Muscle layer of duodenum (tissue), 2 donors: ENCODE measurements at regions not wholly inside any gene's neighbourhood (a gene's known extent, or its start where the extent isn't known, plus 50 kb on each side); places are given as distances from the start of the nearest gene placed in this dataset.

Source experiments
- H3K27ac ChIP-seq: one replicate; pipeline ENCODE4 v1.7.0; 2013; ENCODE audit warnings: mild to moderate bottlenecking, low read length
- H3K27me3 ChIP-seq: one replicate; pipeline ENCODE4 v1.7.0; 2013; ENCODE audit warnings: low read depth, mild to moderate bottlenecking, control low read depth, low read length
- H3K36me3 ChIP-seq, 2 donors: one replicate each; pipeline ENCODE4 v1.7.0; 2013; ENCODE audit warnings: low read length in 2 of 2, control low read depth in 1 of 2, mild to moderate bottlenecking in 1 of 2; ENCODE audit not compliant: insufficient read depth in 2 of 2, control insufficient read depth in 1 of 2
- H3K4me1 ChIP-seq, 2 donors: one replicate each; pipeline ENCODE4 v1.7.0; 2013; ENCODE audit warnings: low read length in 2 of 2, mild to moderate bottlenecking in 2 of 2, control low read depth in 1 of 2, moderate library complexity in 1 of 2; ENCODE audit not compliant: insufficient read depth in 2 of 2, control insufficient read depth in 1 of 2
- H3K4me3 ChIP-seq, 2 donors: one replicate each; pipeline ENCODE4 v1.7.0; 2013; ENCODE audit warnings: low read length in 2 of 2, low read depth in 1 of 2, mild to moderate bottlenecking in 1 of 2
- H3K9me3 ChIP-seq, 2 donors: one replicate each; pipeline ENCODE4 v1.7.0; 2013; ENCODE audit warnings: low read length in 2 of 2, control low read depth in 1 of 2, mild to moderate bottlenecking in 1 of 2; ENCODE audit not compliant: control insufficient read depth in 1 of 2
- donor health status: healthy.

DNA sequence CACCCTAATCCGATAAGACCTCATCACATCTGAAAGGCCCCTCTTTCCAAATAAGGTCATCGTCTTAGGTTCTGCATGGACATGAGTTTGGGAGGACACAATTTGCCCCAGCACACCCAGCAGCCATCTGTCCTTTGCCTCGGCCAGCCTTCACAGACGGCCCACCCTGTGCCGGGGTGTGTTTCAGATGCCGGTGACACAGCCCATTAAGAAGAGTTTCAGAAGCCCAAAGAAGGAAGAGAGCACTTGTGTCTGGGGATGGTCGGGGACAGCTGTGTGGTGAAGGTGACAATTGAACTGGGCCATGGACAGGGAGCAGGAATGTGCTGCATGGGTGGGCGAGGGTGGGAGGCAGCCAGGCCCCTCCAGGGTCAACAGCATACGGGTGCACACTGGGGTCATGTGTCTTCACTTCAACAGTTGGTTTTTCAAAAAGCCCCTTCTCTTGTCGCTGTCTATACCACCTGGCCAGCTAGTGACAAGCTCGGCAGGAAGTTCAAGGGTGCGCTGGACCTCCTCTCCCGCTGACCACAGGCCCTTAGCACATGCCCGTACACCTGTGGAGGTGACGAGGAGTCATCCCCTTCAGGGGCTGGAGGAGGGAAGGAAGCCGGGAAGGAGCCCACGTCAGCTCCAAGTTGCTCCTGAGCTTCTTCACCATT lies 183.1 kb downstream of the C16orf95 start:
- Histone ChIP-seq H3K27me3 (no peaks in the 10 kb centered on the region), H3K4me1 (no peaks in the 10 kb centered on the region), H3K9me3 (peaks cover 0 to 22% of the 10 kb centered on the region in 2 donors), H3K36me3 (no peaks in the 10 kb centered on the region), H3K4me3 (no peak overlapping the region), H3K27ac (no peak overlapping the region)

- no peaks in the 10 kb centered on the region for H3K27me3 ChIP-seq
- no peaks in the 10 kb centered on the region for H3K36me3 ChIP-seq
- H3K4me3 ChIP-seq, result no peak overlapping the region
- no peak overlapping the region for H3K27ac ChIP-seq
- peaks cover 0 to 22% of the 10 kb centered on the region in 2 donors for H3K9me3 ChIP-seq
- no peaks in the 10 kb centered on the region for H3K4me1 ChIP-seq
Observed at GRCh38 chr16:87134628-87134995, 182.6 kb downstream of the C16orf95 start.

- Histone ChIP-seq H3K36me3 (no peaks in the 10 kb centered on the region), H3K4me3 (no peak overlapping the region), H3K4me1 (no peaks in the 10 kb centered on the region), H3K27me3 (no peaks in the 10 kb centered on the region), H3K27ac (no peak overlapping the region), H3K9me3 (peaks cover 0 to 20% of the 10 kb centered on the region in 2 donors)
Observed at GRCh38 chr16:87135246-87136030, 181.8 kb downstream of the C16orf95 start.

- H3K4me1 ChIP-seq, result no peaks in the 10 kb centered on the region
- peaks cover 0 to 6% of the 10 kb centered on the region in 2 donors for H3K9me3 ChIP-seq
- no peaks in the 10 kb centered on the region for H3K27me3 ChIP-seq
- no peak overlapping the region for H3K27ac ChIP-seq
- H3K36me3 ChIP-seq, result no peaks in the 10 kb centered on the region
- H3K4me3 ChIP-seq, result no peak overlapping the region
Observed at GRCh38 chr16:87138316-87138715, 178.9 kb downstream of the C16orf95 start.

- no peak overlapping the region for H3K27ac ChIP-seq
- no peaks in the 10 kb centered on the region for H3K27me3 ChIP-seq
- no peaks in the 10 kb centered on the region for H3K4me1 ChIP-seq
- peaks cover 0 to 6% of the 10 kb centered on the region in 2 donors for H3K9me3 ChIP-seq
- H3K36me3 ChIP-seq, result no peaks in the 10 kb centered on the region
- no peak overlapping the region for H3K4me3 ChIP-seq
Observed at GRCh38 chr16:87138738-87139267, 178.4 kb downstream of the C16orf95 start.

GRCh38 chr16:87140211-87141200 lies 176.7 kb downstream of the C16orf95 start:
- H3K9me3 ChIP-seq, result peaks cover 0 to 6% of the 10 kb centered on the region in 2 donors
- no peaks in the 10 kb centered on the region for H3K4me1 ChIP-seq
- H3K36me3 ChIP-seq, result no peaks in the 10 kb centered on the region
- no peak overlapping the region for H3K27ac ChIP-seq
- no peak overlapping the region for H3K4me3 ChIP-seq
- H3K27me3 ChIP-seq, result no peaks in the 10 kb centered on the region

- H3K4me1 ChIP-seq, result no peaks in the 10 kb centered on the region
- no peak overlapping the region for H3K27ac ChIP-seq
- no peaks in the 10 kb centered on the region for H3K36me3 ChIP-seq
- peaks cover 0 to 6% of the 10 kb centered on the region in 2 donors for H3K9me3 ChIP-seq
- no peak overlapping the region for H3K4me3 ChIP-seq
- H3K27me3 ChIP-seq, result no peaks in the 10 kb centered on the region
Observed at GRCh38 chr16:87141402-87141801, 175.8 kb downstream of the C16orf95 start.

DNA sequence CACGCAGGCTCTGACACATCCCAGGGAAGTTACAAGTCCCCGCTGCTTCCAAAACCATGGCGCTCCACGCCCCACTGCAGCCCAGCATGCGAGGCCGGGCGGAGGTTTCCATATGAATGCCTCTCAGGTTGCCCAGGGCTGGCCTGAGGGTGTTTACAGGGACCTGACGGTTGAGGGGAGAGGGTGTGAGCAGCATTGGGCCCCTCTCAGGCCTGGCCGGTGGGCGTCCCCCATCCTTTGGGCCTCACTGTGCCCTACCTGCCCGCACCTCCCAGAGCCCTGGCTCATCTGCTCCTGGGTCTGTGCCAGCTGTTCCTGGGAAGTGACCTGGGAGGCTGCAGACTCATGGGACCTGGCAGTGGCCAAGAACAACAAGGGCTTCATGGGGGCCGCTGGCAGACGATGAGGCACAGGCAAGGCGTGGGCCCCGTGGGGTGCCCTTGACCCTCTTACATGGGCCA lies 173.5 kb downstream of the C16orf95 start:
- Histone ChIP-seq H3K9me3 (peaks cover 0 to 6% of the 10 kb centered on the region in 2 donors), H3K36me3 (no peaks in the 10 kb centered on the region), H3K27ac (no peak overlapping the region), H3K27me3 (no peaks in the 10 kb centered on the region), H3K4me3 (no peak overlapping the region), H3K4me1 (no peaks in the 10 kb centered on the region)

DNA sequence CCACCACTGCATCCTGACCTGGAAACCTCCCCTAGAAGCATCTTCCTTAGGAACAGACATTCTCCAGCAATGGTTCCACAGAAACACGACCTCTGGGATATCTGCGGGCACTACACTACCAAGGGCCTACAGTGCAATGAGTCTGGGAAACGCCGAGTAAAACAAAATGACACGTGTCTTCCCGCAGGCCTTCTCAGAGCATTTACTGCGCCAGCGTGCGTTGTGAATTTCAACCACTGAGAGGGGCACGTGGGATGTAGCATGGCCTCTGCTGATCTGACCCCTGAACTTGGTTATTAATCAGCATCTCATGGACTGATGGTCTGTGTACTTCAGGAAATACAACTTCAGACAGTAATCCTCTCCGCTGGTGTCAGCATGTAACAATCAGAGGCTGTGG lies 173.0 kb downstream of the C16orf95 start:
- Histone ChIP-seq H3K9me3 (peaks cover 0 to 6% of the 10 kb centered on the region in 2 donors), H3K4me3 (no peak overlapping the region)

DNA sequence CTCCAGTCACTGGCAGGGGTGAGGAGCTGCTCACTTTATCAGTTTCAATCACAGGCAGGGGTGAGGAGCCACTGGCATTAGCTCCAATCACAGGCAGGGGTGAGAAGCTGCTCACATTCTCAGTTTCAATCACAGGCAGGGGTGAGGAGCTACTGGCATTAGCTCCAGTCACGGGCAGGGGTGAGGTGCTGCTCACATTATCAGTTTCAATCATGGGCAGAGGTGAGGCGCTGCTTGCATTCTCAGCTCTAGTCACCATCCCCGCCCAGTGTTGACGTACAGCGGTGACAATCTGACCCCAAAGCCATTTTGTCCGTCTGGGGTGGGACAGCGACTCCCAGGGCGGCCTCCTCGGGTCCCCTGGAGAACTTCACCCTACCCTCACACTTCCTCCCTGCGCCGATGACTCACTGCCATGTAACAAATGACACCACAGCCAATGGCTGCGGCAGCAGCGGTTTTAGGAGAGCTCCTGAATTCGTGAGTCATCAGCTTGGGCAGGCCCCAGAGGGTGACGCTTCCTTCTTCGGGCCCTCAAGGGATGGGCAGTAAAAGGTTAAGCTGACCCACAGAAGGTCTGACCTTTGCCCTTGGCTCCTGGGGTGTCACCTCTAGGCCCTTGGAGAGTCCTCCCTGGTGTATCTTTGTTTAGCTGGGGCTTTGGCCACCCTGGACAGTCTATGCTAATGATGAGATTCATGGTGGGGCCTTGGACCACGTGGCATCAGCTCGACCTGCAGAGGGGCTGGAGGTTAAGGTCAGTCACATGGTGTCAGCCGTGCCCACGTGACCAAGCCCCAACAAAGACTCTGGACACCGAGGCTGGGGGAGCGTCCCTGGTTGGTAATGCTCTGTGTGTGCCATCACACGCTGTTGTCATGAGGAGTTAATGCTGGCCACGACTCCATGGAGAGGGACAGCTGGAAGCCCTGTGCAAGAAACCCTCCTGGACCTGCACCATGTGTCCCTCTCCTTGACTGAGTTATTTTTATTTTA lies 171.7 kb downstream of the C16orf95 start:
- no peaks in the 10 kb centered on the region for H3K4me1 ChIP-seq
- H3K27ac ChIP-seq, result no peak overlapping the region
- no peaks in the 10 kb centered on the region for H3K27me3 ChIP-seq
- peaks cover 0 to 6% of the 10 kb centered on the region in 2 donors for H3K9me3 ChIP-seq
- no peak overlapping the region for H3K4me3 ChIP-seq
- no peaks in the 10 kb centered on the region for H3K36me3 ChIP-seq

More for the DNA sequence above, 173.0 kb downstream of the C16orf95 start:
- Histone ChIP-seq H3K27me3 (no peaks in the 10 kb centered on the region), H3K27ac (no peak overlapping the region), H3K36me3 (no peaks in the 10 kb centered on the region), H3K4me1 (no peaks in the 10 kb centered on the region)
